GM20000 (cell line): ENCODE measurements at regions not wholly inside any gene's neighbourhood (a gene's known extent, or its start where the extent isn't known, plus 50 kb on each side); places are given as distances from the start of the nearest gene placed in this dataset.

Experiments used
- DNase-seq: peaks from one replicate; pipeline ENCODE4 v3.0.0; 2012; ENCODE audit warnings: low spot score
- TF ChIP-seq, protein P1 (sequence below): IDR thresholded peaks from 2 replicates; pipeline ENCODE4 v1.5.1; 2012; ENCODE audit warnings: mild to moderate bottlenecking, control low read depth; ENCODE audit errors: extremely low read depth, missing control alignments

DNA sequence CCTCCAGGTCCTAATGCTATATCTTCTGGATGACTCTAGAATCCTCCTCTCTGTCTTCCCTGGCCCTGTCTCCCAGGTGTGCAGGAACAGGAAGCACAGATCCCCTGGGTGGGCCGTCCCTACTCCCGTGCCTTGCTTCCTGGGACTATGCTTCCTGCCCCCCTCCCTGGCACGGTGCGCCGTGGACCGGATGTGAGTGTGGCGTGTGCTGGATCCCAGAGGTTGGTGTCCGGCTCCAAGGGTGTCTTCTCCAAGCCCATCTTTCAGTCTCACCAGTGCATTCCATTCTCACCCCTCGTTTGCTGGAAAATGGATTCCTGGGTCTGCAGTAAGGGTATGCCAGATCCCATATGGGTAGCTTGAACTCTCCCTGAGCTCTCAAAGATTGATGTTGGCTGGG lies 144.4 kb upstream of the TWIST2 start:
- TF ChIP-seq, protein P1, sequence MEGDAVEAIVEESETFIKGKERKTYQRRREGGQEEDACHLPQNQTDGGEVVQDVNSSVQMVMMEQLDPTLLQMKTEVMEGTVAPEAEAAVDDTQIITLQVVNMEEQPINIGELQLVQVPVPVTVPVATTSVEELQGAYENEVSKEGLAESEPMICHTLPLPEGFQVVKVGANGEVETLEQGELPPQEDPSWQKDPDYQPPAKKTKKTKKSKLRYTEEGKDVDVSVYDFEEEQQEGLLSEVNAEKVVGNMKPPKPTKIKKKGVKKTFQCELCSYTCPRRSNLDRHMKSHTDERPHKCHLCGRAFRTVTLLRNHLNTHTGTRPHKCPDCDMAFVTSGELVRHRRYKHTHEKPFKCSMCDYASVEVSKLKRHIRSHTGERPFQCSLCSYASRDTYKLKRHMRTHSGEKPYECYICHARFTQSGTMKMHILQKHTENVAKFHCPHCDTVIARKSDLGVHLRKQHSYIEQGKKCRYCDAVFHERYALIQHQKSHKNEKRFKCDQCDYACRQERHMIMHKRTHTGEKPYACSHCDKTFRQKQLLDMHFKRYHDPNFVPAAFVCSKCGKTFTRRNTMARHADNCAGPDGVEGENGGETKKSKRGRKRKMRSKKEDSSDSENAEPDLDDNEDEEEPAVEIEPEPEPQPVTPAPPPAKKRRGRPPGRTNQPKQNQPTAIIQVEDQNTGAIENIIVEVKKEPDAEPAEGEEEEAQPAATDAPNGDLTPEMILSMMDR, result no peak
- no peak for DNase-seq

DNA sequence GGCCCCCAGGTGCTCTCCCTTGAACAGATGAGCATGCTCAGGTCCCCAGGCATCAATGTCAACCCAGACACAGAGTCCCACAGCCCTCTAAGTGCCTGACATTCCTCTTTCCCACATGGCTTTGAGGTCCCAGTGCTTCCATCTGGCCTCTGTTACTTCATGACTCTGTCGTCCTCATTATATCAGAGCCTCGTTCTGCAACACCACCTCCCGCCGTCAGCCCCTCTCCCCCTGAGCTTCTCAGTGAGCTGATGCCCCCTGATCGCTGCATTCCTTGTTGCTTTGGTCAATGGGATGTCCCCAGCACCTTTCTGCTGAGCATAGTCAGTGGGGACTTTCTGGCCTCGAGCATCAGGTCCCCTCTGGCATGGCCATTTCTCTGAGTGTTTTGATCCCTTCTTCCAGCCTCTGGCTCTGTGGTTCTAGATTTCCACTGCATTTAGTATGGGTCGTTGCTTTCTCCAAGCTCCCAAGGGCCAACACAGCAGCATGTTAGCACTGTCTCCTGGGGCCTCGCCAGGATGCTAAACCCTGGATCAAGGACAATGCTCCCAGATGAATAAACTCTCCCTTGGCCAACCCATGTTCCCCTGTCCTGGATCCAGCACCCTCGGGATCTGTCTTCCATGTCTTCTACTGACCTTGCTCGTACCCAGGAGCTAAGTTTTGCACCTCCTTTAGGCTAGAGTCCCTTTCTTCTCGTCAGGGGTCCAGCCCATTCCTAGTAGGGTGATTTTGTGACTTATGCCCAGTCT lies 143.2 kb upstream of the TWIST2 start:
- no peak for DNase-seq
- TF ChIP-seq, protein P1, result no peak

DNA sequence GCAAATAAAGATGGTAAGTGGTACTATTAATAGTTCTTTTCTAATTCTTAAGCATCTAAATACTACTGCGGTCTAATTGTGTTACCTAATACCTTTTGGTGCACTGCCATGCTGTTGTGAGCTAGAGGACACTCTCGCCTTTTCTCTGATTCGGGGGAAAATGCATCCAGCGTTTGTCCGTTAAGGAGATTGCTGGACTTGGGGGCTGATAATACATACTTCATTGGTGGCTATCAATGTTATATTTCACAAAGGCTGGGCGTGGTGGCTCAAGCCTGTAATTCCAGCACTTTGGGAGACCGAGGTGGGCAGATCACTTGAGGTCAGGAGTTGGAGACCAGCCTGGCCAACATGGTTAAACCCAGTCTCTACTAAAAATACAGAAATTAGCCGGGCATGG lies 141.7 kb upstream of the TWIST2 start:
- TF ChIP-seq, protein P1, result no peak
- no peak for DNase-seq

GRCh38 chr2:238706673-238707072 lies 141.2 kb upstream of the TWIST2 start:
- TF ChIP-seq, protein P1, result no peak
- no peak for DNase-seq

DNA sequence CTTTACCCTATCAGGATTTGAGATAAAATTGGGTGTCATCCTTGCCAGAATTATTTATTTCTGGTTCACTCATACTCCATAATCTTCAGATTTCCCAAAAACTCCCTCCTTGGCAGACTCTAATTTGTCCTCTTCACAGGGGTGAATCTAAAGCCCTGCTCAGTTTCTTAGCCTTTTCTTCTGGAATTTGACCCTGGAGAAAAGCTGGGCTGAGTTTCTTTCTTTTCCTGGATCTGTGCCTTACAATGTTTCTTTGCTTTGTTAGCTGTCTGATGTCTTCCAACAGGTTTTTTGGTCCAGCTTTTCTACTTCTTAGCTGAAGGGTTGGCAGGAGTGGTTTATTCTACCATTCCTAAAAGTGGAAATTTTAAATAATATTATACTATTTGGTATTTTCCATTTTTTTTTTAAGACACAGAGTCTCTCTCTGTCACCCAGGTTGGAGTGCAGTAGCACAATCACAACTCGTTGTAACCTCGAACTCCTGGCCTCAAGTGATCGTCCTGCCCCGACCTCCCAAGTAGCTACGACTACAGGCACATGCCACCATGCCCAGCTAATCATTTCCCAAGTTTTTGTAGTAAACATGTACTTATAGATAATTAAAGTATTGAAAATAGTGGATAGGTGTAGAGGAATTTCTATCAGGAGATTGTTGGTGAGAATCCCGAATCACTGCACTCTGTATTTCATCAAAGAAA lies 138.4 kb upstream of the TWIST2 start:
- no peak for DNase-seq
- TF ChIP-seq, protein P1, result no peak

- TF ChIP-seq, protein P1, result no peak
- DNase-seq, result no peak
Observed at GRCh38 chr2:238710032-238710735, 137.7 kb upstream of the TWIST2 start.

- TF ChIP-seq, protein P1, result no peak
- no peak for DNase-seq
Observed at GRCh38 chr2:238710787-238711186, 137.1 kb upstream of the TWIST2 start.
